DND-41 (cell line): ENCODE measurements at regions not wholly inside any gene's neighbourhood (a gene's known extent, or its start where the extent isn't known, plus 50 kb on each side); places are given as distances from the start of the nearest gene placed in this dataset.

Source experiments
- EZH2 ChIP-seq: IDR thresholded peaks from 3 replicates; pipeline ENCODE4 v1.6.1; 2012; ENCODE audit warnings: borderline replicate concordance, low read depth, mild to moderate bottlenecking, moderate library complexity, low read length, inconsistent platforms; ENCODE audit not compliant: severe bottlenecking
- TF ChIP-seq, protein P1 (sequence below): IDR thresholded peaks from 2 replicates; pipeline ENCODE4 v1.5.1; 2012; ENCODE audit warnings: borderline replicate concordance, low read length, moderate library complexity, mild to moderate bottlenecking; ENCODE audit not compliant: poor library complexity, severe bottlenecking; ENCODE audit errors: extremely low read depth

DNA sequence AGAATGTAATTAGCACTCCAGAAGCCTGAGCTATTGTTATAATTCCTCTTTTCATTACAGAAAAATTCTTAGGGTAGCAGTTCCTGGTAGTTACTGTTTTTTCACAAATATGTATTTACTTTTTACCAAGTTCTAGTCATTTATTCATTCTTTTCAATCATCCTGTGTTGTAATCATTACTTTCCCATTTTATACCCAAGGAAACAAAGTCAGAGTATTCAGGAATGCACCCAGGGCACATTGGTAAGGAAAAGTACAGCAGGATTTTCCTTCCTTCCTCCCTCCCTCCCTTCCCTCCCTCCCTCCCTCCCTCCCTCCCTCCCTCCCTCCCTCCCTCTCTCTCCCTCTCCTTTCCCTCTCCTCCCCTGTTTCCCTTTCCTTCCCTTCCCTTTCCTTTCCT, 115.9 kb upstream of the RBFOX1 start:
- TF ChIP-seq, protein P1, sequence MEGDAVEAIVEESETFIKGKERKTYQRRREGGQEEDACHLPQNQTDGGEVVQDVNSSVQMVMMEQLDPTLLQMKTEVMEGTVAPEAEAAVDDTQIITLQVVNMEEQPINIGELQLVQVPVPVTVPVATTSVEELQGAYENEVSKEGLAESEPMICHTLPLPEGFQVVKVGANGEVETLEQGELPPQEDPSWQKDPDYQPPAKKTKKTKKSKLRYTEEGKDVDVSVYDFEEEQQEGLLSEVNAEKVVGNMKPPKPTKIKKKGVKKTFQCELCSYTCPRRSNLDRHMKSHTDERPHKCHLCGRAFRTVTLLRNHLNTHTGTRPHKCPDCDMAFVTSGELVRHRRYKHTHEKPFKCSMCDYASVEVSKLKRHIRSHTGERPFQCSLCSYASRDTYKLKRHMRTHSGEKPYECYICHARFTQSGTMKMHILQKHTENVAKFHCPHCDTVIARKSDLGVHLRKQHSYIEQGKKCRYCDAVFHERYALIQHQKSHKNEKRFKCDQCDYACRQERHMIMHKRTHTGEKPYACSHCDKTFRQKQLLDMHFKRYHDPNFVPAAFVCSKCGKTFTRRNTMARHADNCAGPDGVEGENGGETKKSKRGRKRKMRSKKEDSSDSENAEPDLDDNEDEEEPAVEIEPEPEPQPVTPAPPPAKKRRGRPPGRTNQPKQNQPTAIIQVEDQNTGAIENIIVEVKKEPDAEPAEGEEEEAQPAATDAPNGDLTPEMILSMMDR: no peak
- no peak for TF ChIP-seq EZH2
